ENCODE measurements at regions not wholly inside any gene's neighbourhood (a gene's known extent, or its start where the extent isn't known, plus 50 kb on each side); places are given as distances from the start of the nearest gene placed in this dataset.

DNA sequence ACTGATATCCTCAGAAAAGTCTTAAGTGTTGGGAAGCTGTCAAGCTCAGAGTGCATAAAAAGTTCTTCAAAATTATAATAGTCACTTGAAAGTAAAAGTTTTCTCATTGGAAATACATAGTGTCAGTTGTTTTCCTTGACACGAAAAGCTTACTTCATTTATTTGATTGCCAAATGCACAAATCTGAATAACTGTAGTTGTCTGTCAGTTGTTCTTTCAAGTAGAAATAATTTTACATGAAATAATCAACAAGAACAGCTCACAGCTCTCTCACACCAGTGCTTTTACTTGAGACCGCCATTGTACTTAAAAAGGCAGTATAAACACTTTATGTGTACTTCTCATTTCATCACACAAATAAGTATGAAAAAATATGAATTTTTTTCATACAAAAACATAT, 163.3 kb upstream of the NXPH2 start:
- TF ChIP-seq, protein P1, sequence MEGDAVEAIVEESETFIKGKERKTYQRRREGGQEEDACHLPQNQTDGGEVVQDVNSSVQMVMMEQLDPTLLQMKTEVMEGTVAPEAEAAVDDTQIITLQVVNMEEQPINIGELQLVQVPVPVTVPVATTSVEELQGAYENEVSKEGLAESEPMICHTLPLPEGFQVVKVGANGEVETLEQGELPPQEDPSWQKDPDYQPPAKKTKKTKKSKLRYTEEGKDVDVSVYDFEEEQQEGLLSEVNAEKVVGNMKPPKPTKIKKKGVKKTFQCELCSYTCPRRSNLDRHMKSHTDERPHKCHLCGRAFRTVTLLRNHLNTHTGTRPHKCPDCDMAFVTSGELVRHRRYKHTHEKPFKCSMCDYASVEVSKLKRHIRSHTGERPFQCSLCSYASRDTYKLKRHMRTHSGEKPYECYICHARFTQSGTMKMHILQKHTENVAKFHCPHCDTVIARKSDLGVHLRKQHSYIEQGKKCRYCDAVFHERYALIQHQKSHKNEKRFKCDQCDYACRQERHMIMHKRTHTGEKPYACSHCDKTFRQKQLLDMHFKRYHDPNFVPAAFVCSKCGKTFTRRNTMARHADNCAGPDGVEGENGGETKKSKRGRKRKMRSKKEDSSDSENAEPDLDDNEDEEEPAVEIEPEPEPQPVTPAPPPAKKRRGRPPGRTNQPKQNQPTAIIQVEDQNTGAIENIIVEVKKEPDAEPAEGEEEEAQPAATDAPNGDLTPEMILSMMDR (IDR thresholded peaks at IDR 0.05): no peak
- no peak for TF ChIP-seq ZFX (IDR thresholded peaks at IDR 0.05; ENCODE audit: borderline replicate concordance)
- no peak overlapping the region for H3K27ac ChIP-seq

DNA sequence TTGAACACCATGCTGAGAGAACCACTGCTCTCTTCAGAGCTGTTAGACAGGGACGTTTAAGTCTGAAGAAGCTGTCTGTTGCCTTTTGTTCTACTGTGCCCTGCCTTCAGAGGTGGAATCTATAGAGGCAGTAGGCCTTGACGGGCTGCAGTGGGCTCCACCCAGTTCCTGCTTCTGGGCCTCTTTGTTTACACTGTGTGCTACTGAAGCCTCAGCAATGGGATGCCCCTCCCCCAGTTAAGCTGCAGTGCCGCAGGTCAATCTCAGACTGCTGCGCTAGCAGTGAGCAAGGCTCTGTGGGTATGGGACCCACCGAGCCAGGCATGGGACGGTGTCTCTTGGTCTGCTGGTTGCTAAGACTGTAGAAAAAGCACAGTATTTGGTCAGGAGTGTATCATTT, 162.3 kb upstream of the NXPH2 start:
- no peak overlapping the region for H3K27ac ChIP-seq
- TF ChIP-seq, protein P1 (IDR thresholded peaks at IDR 0.05): no peak
- TF ChIP-seq ZFX (IDR thresholded peaks at IDR 0.05; ENCODE audit: borderline replicate concordance): no peak

DNA sequence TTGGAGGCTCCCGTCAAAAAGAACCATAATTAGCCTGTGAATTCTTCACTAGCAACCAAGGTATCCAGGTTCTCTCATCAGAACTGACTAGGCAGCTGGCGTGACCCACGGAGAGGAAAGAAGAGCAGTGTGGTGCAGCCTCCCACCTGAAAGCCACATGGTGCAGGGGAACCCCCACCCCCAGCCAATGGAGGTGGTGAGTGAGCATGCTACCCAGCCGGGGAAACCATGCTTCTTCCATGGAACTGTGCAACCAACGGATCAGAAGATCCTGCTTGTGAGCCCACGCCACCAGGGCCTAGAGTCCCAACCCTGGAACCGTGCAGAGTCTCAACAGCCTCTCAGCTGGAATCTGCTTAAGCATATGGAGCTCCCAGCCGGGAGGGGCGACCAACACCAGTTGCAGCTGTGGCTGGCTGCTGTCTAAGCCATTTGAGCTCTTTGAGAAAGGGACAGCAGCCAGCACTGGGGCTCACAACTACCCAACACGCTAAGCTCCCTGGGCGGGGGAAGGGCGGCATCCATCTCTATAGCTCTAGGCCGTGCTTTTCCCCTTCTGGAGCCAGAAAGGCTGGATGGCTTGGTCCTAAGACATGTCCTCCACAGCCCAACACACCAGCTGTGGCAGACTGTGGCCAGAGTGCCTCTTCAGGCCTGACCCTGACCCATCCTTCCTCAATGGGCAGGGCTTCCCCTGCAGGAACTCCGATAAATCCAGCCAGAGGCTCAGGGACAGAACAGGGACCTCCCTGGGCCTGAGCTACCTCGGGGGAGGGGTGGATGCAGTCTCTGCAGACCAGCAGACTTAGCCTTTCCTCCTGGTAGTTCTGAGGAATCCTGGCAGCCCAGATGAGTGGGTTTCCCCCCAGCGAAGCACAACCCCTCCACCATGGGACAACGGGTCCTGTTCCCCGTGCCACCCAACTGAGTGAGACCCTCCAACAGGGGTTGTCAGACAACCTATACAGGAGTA, 151.4 kb upstream of the NXPH2 start:
- no peak overlapping the region for H3K27ac ChIP-seq
- TF ChIP-seq, protein P1 (IDR thresholded peaks at IDR 0.05): no peak
- TF ChIP-seq ZFX (IDR thresholded peaks at IDR 0.05; ENCODE audit: borderline replicate concordance): no peak

DNA sequence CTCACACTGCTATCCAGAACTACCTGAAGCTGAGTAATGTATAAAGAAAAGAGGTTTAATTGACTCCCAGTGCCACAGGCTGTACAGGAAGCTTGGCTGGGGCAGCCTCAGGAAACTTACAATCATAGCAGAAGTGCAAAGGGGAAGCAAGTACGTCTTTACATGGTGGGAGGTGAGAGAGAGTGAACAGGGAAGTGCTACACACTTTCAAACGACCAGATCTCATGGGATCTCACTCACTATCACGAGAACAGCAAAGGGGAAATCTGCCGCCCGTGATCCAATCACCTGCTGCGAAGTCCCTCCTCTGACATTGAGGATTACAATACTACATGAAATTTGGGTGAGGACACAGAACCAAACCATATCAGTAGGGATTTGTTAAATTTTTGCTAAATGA, 150.4 kb upstream of the NXPH2 start:
- no peak for TF ChIP-seq ZFX (IDR thresholded peaks at IDR 0.05; ENCODE audit: borderline replicate concordance)
- TF ChIP-seq, protein P1 (IDR thresholded peaks at IDR 0.05): no peak
- H3K27ac ChIP-seq: no peak overlapping the region

DNA sequence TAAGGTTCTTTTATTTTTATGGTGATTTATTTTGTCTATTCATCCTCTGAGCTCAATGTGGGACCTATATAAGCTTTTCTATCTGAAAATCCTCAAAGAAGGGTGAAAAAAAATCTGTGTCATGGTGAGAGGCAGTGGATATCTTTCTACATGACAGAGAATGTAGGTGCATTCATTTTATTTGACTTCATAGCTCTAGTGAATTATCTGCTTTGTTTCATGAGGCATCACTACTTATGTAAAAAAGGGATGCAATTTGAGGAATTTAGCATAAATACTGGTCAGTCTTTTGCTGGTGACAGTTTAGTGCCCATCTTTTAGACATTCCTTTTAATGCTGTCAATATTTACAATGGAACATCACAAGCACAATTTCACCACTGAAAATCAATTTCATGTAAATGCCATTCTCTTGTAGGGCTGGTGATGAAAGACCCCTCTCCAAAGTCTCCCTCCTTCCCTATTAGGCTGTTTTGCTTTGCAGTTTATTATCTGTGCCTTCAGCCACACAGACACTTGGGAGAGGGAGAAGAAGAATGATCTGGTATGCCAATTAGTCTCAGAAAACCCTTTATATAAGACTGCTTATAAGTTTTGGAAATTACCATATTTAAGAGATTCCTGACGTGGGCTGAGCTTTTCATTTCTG, 148.3 kb upstream of the NXPH2 start:
- no peak overlapping the region for H3K27ac ChIP-seq
- TF ChIP-seq ZFX (IDR thresholded peaks at IDR 0.05; ENCODE audit: borderline replicate concordance): no peak
- TF ChIP-seq, protein P1 (IDR thresholded peaks at IDR 0.05): no peak

DNA sequence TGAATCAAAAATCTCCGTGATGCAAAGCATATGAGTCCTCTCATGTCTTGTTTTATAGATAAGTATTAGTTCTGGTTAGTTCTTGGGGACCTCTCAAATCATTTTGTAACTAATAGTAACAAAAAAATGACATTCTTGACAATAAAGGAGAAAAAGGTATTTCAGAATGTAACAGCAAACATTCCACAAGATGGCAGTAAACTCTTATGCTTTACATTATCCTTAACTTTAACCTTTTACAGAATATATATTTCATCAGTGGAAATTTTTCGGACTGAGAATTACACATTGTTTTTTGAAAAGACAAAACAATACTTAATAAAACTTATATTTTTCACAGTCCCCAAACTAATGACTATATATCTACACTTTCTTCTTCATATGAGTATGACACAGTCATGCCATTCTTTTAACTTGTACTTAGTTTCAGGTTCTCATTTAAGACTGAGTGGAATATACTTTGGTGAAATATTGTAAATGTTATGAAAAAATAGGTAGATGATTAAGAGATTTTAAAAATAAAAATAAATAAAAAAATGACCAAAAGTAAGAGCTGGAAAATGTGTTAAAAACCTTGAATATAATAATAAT, 142.9 kb upstream of the NXPH2 start:
- no peak overlapping the region for H3K27ac ChIP-seq
- TF ChIP-seq ZFX (IDR thresholded peaks at IDR 0.05; ENCODE audit: borderline replicate concordance): no peak
- TF ChIP-seq, protein P1 (IDR thresholded peaks at IDR 0.05): peak; percentile 47; the same call in 1 of the 2 replicates

Measured in 22Rv1 (cell line).